IMR-90 (cell line): ENCODE measurements at regions not wholly inside any gene's neighbourhood (a gene's known extent, or its start where the extent isn't known, plus 50 kb on each side); places are given as distances from the start of the nearest gene placed in this dataset.

Source experiments
- ATAC-seq: fragments of 200-7000 bp; cut with Tn5 transposase; 2 replicates; pipeline ENCODE4 v1.9.1; 2020; ENCODE audit warnings: low read depth, mild to moderate bottlenecking, moderate library complexity
- BruUV-seq: library from RNA; stranded (reverse); fragments of 400-500 nt; replicated peaks from 2 replicates; lab custom pipeline; 2021; lab: Mats Ljungman, UMichigan
- CTCF ChIA-PET: fragments of 300-600 bp; formaldehyde crosslinking; extraction: SDS; loops from one replicate; lab custom pipeline; 2021; ENCODE audit warnings: antibody characterized with exemption; lab: Yijun Ruan, JAX
- POLR2A ChIA-PET: fragments of 300-600 bp; sonication (Branson Sonifier 250); formaldehyde crosslinking; loops from one replicate; lab custom pipeline; 2022; ENCODE audit warnings: antibody characterized with exemption; ENCODE audit not compliant: unreplicated experiment; lab: Charles Lee
- DNase-seq: peaks from one replicate; pipeline ENCODE4 v3.0.0; 2013
- H2AFZ ChIP-seq: replicated peaks from 2 replicates; pipeline ENCODE3; 2013; ENCODE audit warnings: low read length, mild to moderate bottlenecking; ENCODE audit not compliant: poor library complexity
- H2AK5ac ChIP-seq: 2 replicates; pipeline ENCODE4 v1.6.1; 2013; ENCODE audit warnings: low read depth, low read length, inconsistent platforms
- H2AK9ac ChIP-seq: replicated peaks from 2 replicates; pipeline ENCODE3; 2013; ENCODE audit warnings: mild to moderate bottlenecking, low read depth, low read length, moderate library complexity; ENCODE audit not compliant: poor library complexity
- H2BK120ac ChIP-seq: 2 replicates; pipeline ENCODE4 v1.6.1; 2013; ENCODE audit warnings: low read depth, low read length, inconsistent platforms
- H2BK15ac ChIP-seq: 3 replicates; pipeline ENCODE4 v1.6.1; 2013; ENCODE audit warnings: low read depth, low read length, inconsistent platforms
- H2BK20ac ChIP-seq: 2 replicates; pipeline ENCODE4 v1.6.1; 2013; ENCODE audit warnings: low read depth, mild to moderate bottlenecking, inconsistent platforms, low read length, moderate library complexity
- H2BK5ac ChIP-seq: 2 replicates; pipeline ENCODE4 v1.6.1; 2013; ENCODE audit warnings: mild to moderate bottlenecking, low read depth, low read length, inconsistent platforms; ENCODE audit not compliant: poor library complexity, severe bottlenecking
- H3K14ac ChIP-seq: replicated peaks from 2 replicates; pipeline ENCODE4 v1.6.1; 2013; ENCODE audit warnings: low read depth, low read length, inconsistent platforms
- H3K18ac ChIP-seq: 2 replicates; pipeline ENCODE4 v1.6.1; 2013; ENCODE audit warnings: low read depth, low read length, control low read depth
- H3K23ac ChIP-seq: 2 replicates; pipeline ENCODE4 v1.6.1; 2013; ENCODE audit warnings: low read depth, low read length, inconsistent platforms
- H3K27ac ChIP-seq: 2 replicates; pipeline ENCODE4 v1.5.1; 2013; ENCODE audit warnings: mild to moderate bottlenecking, control low read depth, low read length; ENCODE audit not compliant: insufficient read depth
- H3K27me3 ChIP-seq: 2 replicates; pipeline ENCODE4 v1.6.1; 2013; ENCODE audit warnings: low read length; ENCODE audit not compliant: control insufficient read depth, insufficient read depth
- H3K36me3 ChIP-seq: 2 replicates; pipeline ENCODE4 v1.6.1; 2013; ENCODE audit warnings: low read length, mixed read lengths; ENCODE audit not compliant: control insufficient read depth, insufficient read depth
- H3K4ac ChIP-seq: 2 replicates; pipeline ENCODE4 v1.6.1; 2013; ENCODE audit warnings: low read depth, low read length, inconsistent platforms
- H3K4me1 ChIP-seq: 2 replicates; pipeline ENCODE4 v1.6.1; 2013; ENCODE audit warnings: low read length, mixed read lengths; ENCODE audit not compliant: control insufficient read depth, insufficient read depth
- H3K4me2 ChIP-seq: 2 replicates; pipeline ENCODE4 v1.6.1; 2013; ENCODE audit warnings: low read depth, mild to moderate bottlenecking, control low read depth, low read length, moderate library complexity
- H3K4me3 ChIP-seq: 2 replicates; pipeline ENCODE4 v1.5.1; 2013; ENCODE audit warnings: low read depth, mild to moderate bottlenecking, control low read depth, low read length, moderate library complexity; ENCODE audit not compliant: insufficient read depth
- H3K56ac ChIP-seq: 2 replicates; pipeline ENCODE4 v1.6.1; 2013; ENCODE audit warnings: low read length, inconsistent platforms; ENCODE audit not compliant: insufficient read depth; ENCODE audit errors: extremely low read depth
- H3K79me1 ChIP-seq, 2 experiments: 2 replicates each; pipeline ENCODE4 v1.6.1; 2013; ENCODE audit warnings: low read length in 2 of 2, inconsistent platforms in 1 of 2, low read depth in 1 of 2
- H3K9ac ChIP-seq: 2 replicates; pipeline ENCODE4 v1.6.1; 2013; ENCODE audit warnings: low read depth, low read length, control low read depth
- H3K9me1 ChIP-seq: 2 replicates; pipeline ENCODE4 v1.6.1; 2013; ENCODE audit warnings: low read length, inconsistent platforms; ENCODE audit not compliant: insufficient read depth
- H3K9me3 ChIP-seq: 2 replicates; pipeline ENCODE4 v1.6.1; 2013; ENCODE audit warnings: low read length; ENCODE audit not compliant: control insufficient read depth, insufficient read depth
- H4K20me1 ChIP-seq: 2 replicates; pipeline ENCODE4 v1.6.1; 2013; ENCODE audit warnings: low read length, inconsistent platforms; ENCODE audit not compliant: insufficient read depth
- H4K5ac ChIP-seq: 2 replicates; pipeline ENCODE4 v1.6.1; 2013; ENCODE audit warnings: mild to moderate bottlenecking, low read depth, low read length, control low read depth
- H4K8ac ChIP-seq, 2 experiments: 2 replicates each; pipeline ENCODE4 v1.6.1; 2013; ENCODE audit warnings: low read depth in 2 of 2, low read length in 2 of 2, control low read depth in 1 of 2, inconsistent platforms in 1 of 2
- H4K91ac ChIP-seq: 2 replicates; pipeline ENCODE4 v1.6.1; 2013; ENCODE audit warnings: low read depth, low read length, inconsistent platforms; ENCODE audit not compliant: insufficient read depth
- CEBPB ChIP-seq: IDR thresholded peaks from 2 replicates; pipeline ENCODE4 v1.6.1; 2012; ENCODE audit warnings: low read depth, low read length, improper control_type of control experiment
- POLR2A ChIP-seq: IDR thresholded peaks from 2 replicates; pipeline ENCODE4 v1.6.1; 2012; ENCODE audit warnings: mild to moderate bottlenecking, low read depth, low read length
- RAD21 ChIP-seq: IDR thresholded peaks from 2 replicates; pipeline ENCODE4 v1.6.1; 2012; ENCODE audit warnings: low read length, improper control_type of control experiment
- RCOR1 ChIP-seq: IDR thresholded peaks from 2 replicates; pipeline ENCODE4 v1.6.1; 2012; ENCODE audit warnings: mild to moderate bottlenecking, low read length, improper control_type of control experiment; ENCODE audit not compliant: insufficient replicate concordance
- SMC3 ChIP-seq: fragments of 150-350 bp; IDR thresholded peaks from 2 replicates; pipeline ENCODE4 v1.6.1; 2016; ENCODE audit warnings: low read depth, mild to moderate bottlenecking, antibody characterized with exemption, low read length, moderate library complexity
- WGBS, 2 experiments: methylation state at CpG; one replicate each; pipeline versions ENCODE4 v1.1.5 to v1.1.7; 2013; ENCODE audit warnings: missing lambda C conversion rate in 2 of 2; ENCODE audit not compliant: insufficient read length in 1 of 2; ENCODE audit errors: extremely low coverage in 2 of 2; 5-methylcytosine and 5-hydroxymethylcytosine counted together
- dilution Hi-C: fragments of 300-500 bp; cut with HindIII; formaldehyde crosslinking; loops from one replicate; pipeline ENCODE4 v1.14.3; 2018; ENCODE audit warnings: low sequenced_read_pairs; ENCODE audit not compliant: unreplicated experiment
- in situ Hi-C: fragments of 300-500 bp; cut with MboI; formaldehyde crosslinking; loops from 3 replicates; pipeline ENCODE4 v1.14.3; 2019; ENCODE audit warnings: low sequenced_read_pairs, inconsistent platforms, mixed read lengths
- intact Hi-C: fragments of 100-400 bp; cut with micrococcal nuclease; formaldehyde crosslinking; loops from 2 replicates; pipeline ENCODE4 v1.10.0; 2022

DNA sequence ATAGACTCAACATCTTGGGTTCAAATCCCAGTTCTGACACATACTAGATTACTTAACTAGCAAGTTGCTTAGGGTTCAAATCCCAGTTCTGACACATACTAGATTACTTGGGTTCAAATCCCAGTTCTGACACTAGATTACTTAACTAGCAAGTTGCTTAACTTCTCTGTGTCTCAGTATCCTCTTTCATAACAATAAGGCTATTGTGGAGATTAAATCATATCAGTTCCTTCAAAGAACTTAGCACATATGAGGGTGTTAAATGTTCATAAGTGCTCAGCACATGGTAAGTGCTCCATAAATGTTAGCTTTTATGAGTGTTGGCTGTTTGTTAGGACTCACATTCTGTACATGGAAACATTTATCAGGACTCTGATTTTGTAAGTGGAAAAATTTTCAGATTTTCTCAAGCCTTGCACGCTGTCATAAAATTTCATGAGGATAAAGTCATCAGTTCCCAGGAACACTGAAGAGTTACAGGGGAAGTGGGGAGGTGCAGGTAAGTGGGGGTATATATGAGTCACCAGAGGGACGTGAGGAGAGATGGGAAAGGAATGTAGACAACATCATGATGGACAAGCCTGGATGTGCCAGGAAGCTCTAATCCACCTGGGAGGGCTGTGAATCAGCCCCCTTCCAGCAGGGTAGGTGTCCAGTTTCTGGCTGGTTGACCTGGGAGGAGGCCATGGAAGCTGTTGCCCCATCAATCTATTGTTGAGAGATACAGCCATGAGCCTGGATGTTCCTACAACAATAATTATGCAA is 532.2 kb upstream of the WWC1 start:
- DNase-seq = peak; percentile 61
- POLR2A ChIA-PET = no interaction called here

More for the DNA sequence above, 532.2 kb upstream of the WWC1 start:
- Histone ChIP-seq H3K18ac (no peak overlapping the region; the same call in 1 of the 2 replicates), H3K23ac (no peak overlapping the region), H3K14ac (no peak overlapping the region), H3K4me3 (no peak overlapping the region), H3K9ac (no peak overlapping the region), H3K56ac (no peak overlapping the region), H2AFZ (no peak overlapping the region), H3K27ac (no peak overlapping the region), H2AK5ac (no peak overlapping the region), H3K9me1 (no peaks in the 10 kb centered on the region), H4K20me1 (no peaks in the 10 kb centered on the region), H2AK9ac (no peak overlapping the region), H2BK5ac (no peak overlapping the region), H4K91ac (no peak overlapping the region), H4K8ac (no peak overlapping the region), H3K4ac (no peak overlapping the region), H3K36me3 (no peaks in the 10 kb centered on the region), H4K5ac (no peak overlapping the region), H3K4me2 (no peak overlapping the region), H3K9me3 (no peaks in the 10 kb centered on the region), H2BK120ac (no peak overlapping the region), H3K4me1 (peaks cover 2% of the 10 kb centered on the region; the same call in 1 of the 2 replicates), H2BK20ac (no peak overlapping the region), H3K27me3 (no peaks in the 10 kb centered on the region; the same call in 1 of the 2 replicates), H2BK15ac (no peak overlapping the region), H3K79me1 (no peaks in the 10 kb centered on the region)
- no CpG with 5 or more reads among the region's 2 CpGs for WGBS, 2 experiments
- BruUV-seq = no TSS peak
- ATAC-seq = no peak
- CTCF ChIA-PET = interaction anchor here (0.6 kb wide), 1 partner anchor 15 kb away, joined by 3 read pairs; no protein-coding TSS in a partner anchor
- intact Hi-C loops = no loop called here
- TF ChIP-seq CEBPB (no peak), RAD21 (no peak), SMC3 (no peak), POLR2A (no peak), RCOR1 (no peak)
- dilution Hi-C loops = no loop called here
- in situ Hi-C loops = no loop called here
